Sigmoid colon (tissue), 4 donors: ENCODE measurements at regions not wholly inside any gene's neighbourhood (a gene's known extent, or its start where the extent isn't known, plus 50 kb on each side); places are given as distances from the start of the nearest gene placed in this dataset.

Source experiments
- EP300 ChIP-seq, 4 donors: sonication (generic); formaldehyde crosslinking; IDR thresholded peaks; one replicate each; pipeline ENCODE4 v1.6.1; 2017; ENCODE audit warnings: antibody characterized with exemption in 4 of 4
- POLR2A ChIP-seq, 2 donors: fragments of 450-650 bp; IDR thresholded peaks; one replicate each; pipeline ENCODE4 v1.6.1; 2016; ENCODE audit warnings: antibody characterized with exemption in 2 of 2, mild to moderate bottlenecking in 2 of 2, moderate library complexity in 2 of 2
- POLR2AphosphoS5 ChIP-seq, 4 donors: sonication (generic); formaldehyde crosslinking; IDR thresholded peaks; one replicate each; pipeline ENCODE4 v1.6.1; 2017; ENCODE audit warnings: antibody characterized with exemption in 4 of 4
- TF ChIP-seq, protein P1 (sequence below), 4 experiments: fragments of 450-650 bp in 3 of 4; fragments of 200-600 bp in 1 of 4; IDR thresholded peaks; one replicate each; pipeline ENCODE4 v1.5.1; 2016 to 2019; ENCODE audit warnings: antibody characterized with exemption in 4 of 4, mild to moderate bottlenecking in 3 of 4, moderate library complexity in 2 of 4

DNA sequence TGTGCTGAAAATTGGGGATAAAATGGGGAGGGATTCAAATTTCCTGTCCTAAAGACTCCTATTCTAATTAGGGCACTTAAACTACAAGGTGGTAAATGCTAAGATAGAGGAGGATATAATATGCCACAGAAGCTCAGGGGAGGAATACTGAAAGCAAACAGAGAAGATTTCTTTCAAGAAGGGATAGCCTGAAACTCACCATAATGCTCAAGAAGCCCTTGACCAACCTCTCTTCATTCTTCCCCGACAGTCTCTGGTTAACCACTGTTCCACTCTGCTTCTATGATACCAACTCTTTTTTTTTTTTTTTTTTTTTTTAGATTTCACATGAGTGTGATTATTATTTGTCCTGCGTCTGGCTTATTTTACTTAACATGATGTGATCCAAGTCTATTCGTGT, 398.2 kb upstream of the FRG2C start:
- TF ChIP-seq, protein P1, sequence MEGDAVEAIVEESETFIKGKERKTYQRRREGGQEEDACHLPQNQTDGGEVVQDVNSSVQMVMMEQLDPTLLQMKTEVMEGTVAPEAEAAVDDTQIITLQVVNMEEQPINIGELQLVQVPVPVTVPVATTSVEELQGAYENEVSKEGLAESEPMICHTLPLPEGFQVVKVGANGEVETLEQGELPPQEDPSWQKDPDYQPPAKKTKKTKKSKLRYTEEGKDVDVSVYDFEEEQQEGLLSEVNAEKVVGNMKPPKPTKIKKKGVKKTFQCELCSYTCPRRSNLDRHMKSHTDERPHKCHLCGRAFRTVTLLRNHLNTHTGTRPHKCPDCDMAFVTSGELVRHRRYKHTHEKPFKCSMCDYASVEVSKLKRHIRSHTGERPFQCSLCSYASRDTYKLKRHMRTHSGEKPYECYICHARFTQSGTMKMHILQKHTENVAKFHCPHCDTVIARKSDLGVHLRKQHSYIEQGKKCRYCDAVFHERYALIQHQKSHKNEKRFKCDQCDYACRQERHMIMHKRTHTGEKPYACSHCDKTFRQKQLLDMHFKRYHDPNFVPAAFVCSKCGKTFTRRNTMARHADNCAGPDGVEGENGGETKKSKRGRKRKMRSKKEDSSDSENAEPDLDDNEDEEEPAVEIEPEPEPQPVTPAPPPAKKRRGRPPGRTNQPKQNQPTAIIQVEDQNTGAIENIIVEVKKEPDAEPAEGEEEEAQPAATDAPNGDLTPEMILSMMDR (IDR thresholded peaks at IDR 0.05) = no peak
- no peak for TF ChIP-seq POLR2AphosphoS5 (IDR thresholded peaks at IDR 0.05)
- no peak for TF ChIP-seq EP300 (IDR thresholded peaks at IDR 0.05)
- no peak for TF ChIP-seq POLR2A (IDR thresholded peaks at IDR 0.05)
